Gastrocnemius medialis (tissue), 4 donors: ENCODE measurements at regions not wholly inside any gene's neighbourhood (a gene's known extent, or its start where the extent isn't known, plus 50 kb on each side); places are given as distances from the start of the nearest gene placed in this dataset.
A peak's percentile ranks its signal among the peaks of the same experiment; 100 is the strongest.

Experiments used
- CTCF ChIP-seq, 5 experiments: fragments of 450-650 bp in 3 of 5; fragments of 200-600 bp in 2 of 5; sonication (generic) in 2 of 5; IDR thresholded peaks in 4 of 5; conservative IDR thresholded peaks in 1 of 5; 1 replicate in 4 of 5; 2 replicates in 1 of 5; pipeline ENCODE4 v1.5.1; 2016 to 2019; ENCODE audit warnings: antibody characterized with exemption in 5 of 5, mild to moderate bottlenecking in 3 of 5, moderate library complexity in 3 of 5
- POLR2A ChIP-seq, 2 donors: fragments of 450-650 bp; IDR thresholded peaks; one replicate each; pipeline ENCODE4 v1.6.1; 2017; ENCODE audit warnings: antibody characterized with exemption in 2 of 2, mild to moderate bottlenecking in 2 of 2, moderate library complexity in 2 of 2

GRCh38 chrX:88397551-88397950 lies 349.5 kb upstream of the CPXCR1 start:
- peak in 1 of 5 experiments; percentile 21 for TF ChIP-seq CTCF (IDR thresholded peaks at IDR 0.05 in 4 of 5, conservative IDR thresholded peaks at IDR 0.05 in 1 of 5)
- no peak for TF ChIP-seq POLR2A (IDR thresholded peaks at IDR 0.05)
